ENCODE measurements at regions not wholly inside any gene's neighbourhood (a gene's known extent, or its start where the extent isn't known, plus 50 kb on each side); places are given as distances from the start of the nearest gene placed in this dataset.

DNA sequence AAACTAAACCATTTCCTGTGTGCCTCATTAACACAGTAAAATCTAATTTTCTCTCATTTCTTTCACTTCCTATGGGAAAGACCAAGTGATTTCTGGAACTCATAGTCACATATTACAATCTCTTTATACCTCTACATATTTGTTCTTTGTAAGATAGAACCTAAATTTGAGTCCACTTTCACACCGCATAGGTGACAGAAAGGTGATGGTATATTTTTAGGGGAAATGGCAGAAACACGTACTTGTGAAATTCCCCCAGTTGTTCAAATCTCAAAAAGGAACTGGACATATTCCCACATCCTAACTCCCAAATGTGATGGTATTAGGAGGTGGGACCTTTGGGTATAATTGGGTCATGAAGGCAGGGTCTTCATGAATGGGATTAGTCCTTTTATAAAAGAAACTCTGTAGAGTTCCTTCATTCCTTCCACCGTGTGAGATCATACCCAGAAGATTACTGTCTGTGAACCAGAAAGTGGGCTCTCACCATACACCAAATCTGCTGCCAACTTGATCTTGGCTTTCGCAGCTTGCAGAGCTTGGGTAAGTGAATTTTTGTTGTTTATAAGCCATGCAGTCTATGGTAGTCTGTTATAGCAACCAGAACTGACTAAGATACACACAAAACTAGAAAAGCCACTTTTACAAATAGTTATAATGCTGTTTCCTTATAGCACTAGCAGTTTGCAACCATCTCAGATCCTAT lies 542.1 kb downstream of the DSC3 start:
- no peak overlapping the region for H3K9ac ChIP-seq (ENCODE audit: insufficient read depth, low read depth, low read length)
- H4K20me1 ChIP-seq (ENCODE audit: insufficient read depth, low read length): no peaks in the 10 kb centered on the region
- CTCF ChIA-PET (ENCODE audit: low intra/inter-chr PET ratio, low total read pairs): no interaction called here
- no peak overlapping the region for H3K27ac ChIP-seq (ENCODE audit: extremely low read length, insufficient read depth, low read length)
- BruUV-seq (replicated peaks): no TSS peak
- no peaks in the 10 kb centered on the region for H3K4me1 ChIP-seq (ENCODE audit: insufficient read depth, low read length)
- no peaks in the 10 kb centered on the region for H3K9me3 ChIP-seq (ENCODE audit: low read length)
- H3K4me2 ChIP-seq (ENCODE audit: low read depth, low read length): no peak overlapping the region
- H3K79me2 ChIP-seq (ENCODE audit: insufficient read depth, low read length): no peaks in the 10 kb centered on the region
- FAIRE-seq (no peak), ATAC-seq (no peak), DNase-seq (ENCODE audit: low spot score) (no peak)
- no peaks in the 10 kb centered on the region for H3K27me3 ChIP-seq (ENCODE audit: control insufficient read depth in 1 of 2, insufficient read depth in 2 of 2, low read length in 2 of 2)
- no peak overlapping the region for H3K4me3 ChIP-seq (replicated peaks in 1 of 3; ENCODE audit: insufficient read depth in 1 of 3, low read depth in 2 of 3, low read length in 3 of 3)
- TF ChIP-seq RELA (CRISPR knock-in tag; IDR thresholded peaks at IDR 0.05) (no peak), ZNF207 (IDR thresholded peaks at IDR 0.05; ENCODE audit: borderline replicate concordance) (no peak), NKX3-1 (CRISPR knock-in tag; IDR thresholded peaks at IDR 0.05) (no peak), ZNF746 (CRISPR knock-in tag; IDR thresholded peaks at IDR 0.05) (no peak), LCORL (IDR thresholded peaks at IDR 0.05) (no peak), LCORL (CRISPR knock-in tag; IDR thresholded peaks at IDR 0.05) (no peak), ZNF350 (CRISPR knock-in tag; IDR thresholded peaks at IDR 0.05; ENCODE audit: borderline replicate concordance, low read depth) (no peak), TRIM24 (CRISPR knock-in tag; IDR thresholded peaks at IDR 0.05) (no peak), HMG20B (CRISPR knock-in tag; conservative IDR thresholded peaks at IDR 0.05) (no peak), GPN1 (CRISPR knock-in tag; IDR thresholded peaks at IDR 0.05; ENCODE audit: borderline replicate concordance) (no peak), GABPB1 (CRISPR knock-in tag; IDR thresholded peaks at IDR 0.05) (no peak), SIN3B (IDR thresholded peaks at IDR 0.05; ENCODE audit: low read length) (no peak), SMAD1 (CRISPR knock-in tag; IDR thresholded peaks at IDR 0.05; ENCODE audit: borderline replicate concordance, low read depth) (no peak), ZNF180 (CRISPR knock-in tag; IDR thresholded peaks at IDR 0.05; ENCODE audit: borderline replicate concordance, low read depth) (no peak), IRF2 (CRISPR knock-in tag; IDR thresholded peaks at IDR 0.05) (no peak), PHF8 (CRISPR knock-in tag; IDR thresholded peaks at IDR 0.05) (no peak), FOXP1 (IDR thresholded peaks at IDR 0.05) (no peak), FOXP1 (CRISPR knock-in tag; IDR thresholded peaks at IDR 0.05) (no peak), ZNF615 (CRISPR knock-in tag; IDR thresholded peaks at IDR 0.05; ENCODE audit: borderline replicate concordance) (no peak), ZNF205 (CRISPR knock-in tag; IDR thresholded peaks at IDR 0.05) (no peak)
- TF ChIP-seq, protein P1, sequence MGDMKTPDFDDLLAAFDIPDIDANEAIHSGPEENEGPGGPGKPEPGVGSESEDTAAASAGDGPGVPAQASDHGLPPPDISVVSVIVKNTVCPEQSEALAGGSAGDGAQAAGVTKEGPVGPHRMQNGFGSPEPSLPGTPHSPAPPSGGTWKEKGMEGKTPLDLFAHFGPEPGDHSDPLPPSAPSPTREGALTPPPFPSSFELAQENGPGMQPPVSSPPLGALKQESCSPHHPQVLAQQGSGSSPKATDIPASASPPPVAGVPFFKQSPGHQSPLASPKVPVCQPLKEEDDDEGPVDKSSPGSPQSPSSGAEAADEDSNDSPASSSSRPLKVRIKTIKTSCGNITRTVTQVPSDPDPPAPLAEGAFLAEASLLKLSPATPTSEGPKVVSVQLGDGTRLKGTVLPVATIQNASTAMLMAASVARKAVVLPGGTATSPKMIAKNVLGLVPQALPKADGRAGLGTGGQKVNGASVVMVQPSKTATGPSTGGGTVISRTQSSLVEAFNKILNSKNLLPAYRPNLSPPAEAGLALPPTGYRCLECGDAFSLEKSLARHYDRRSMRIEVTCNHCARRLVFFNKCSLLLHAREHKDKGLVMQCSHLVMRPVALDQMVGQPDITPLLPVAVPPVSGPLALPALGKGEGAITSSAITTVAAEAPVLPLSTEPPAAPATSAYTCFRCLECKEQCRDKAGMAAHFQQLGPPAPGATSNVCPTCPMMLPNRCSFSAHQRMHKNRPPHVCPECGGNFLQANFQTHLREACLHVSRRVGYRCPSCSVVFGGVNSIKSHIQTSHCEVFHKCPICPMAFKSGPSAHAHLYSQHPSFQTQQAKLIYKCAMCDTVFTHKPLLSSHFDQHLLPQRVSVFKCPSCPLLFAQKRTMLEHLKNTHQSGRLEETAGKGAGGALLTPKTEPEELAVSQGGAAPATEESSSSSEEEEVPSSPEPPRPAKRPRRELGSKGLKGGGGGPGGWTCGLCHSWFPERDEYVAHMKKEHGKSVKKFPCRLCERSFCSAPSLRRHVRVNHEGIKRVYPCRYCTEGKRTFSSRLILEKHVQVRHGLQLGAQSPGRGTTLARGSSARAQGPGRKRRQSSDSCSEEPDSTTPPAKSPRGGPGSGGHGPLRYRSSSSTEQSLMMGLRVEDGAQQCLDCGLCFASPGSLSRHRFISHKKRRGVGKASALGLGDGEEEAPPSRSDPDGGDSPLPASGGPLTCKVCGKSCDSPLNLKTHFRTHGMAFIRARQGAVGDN (CRISPR knock-in tag; IDR thresholded peaks at IDR 0.05): no peak
- TF ChIP-seq, protein P2, sequence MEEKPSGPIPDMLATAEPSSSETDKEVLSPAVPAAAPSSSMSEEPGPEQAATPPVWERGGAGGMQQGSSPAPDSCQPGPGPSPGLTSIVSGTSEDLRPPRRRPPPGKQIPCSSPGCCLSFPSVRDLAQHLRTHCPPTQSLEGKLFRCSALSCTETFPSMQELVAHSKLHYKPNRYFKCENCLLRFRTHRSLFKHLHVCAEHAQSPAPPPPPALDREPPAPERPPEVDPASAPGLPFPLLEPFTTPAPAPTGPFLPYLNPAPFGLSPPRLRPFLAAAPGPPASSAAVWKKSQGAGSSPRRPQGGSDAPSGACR (CRISPR knock-in tag; IDR thresholded peaks at IDR 0.05): no peak
- H2AFZ ChIP-seq (ENCODE audit: low read length): no peak overlapping the region
- POLR2A ChIA-PET: no interaction called here
- WGBS (ENCODE audit: low lambda C conversion rate): 36% methylated on average over 4 of the region's 4 CpGs
- no peaks in the 10 kb centered on the region for H3K36me3 ChIP-seq (replicated peaks in 1 of 2; ENCODE audit: control insufficient read depth in 1 of 2, insufficient read depth in 2 of 2, low read length in 2 of 2)
- intact Hi-C loops (cut with micrococcal nuclease; ENCODE audit: unreplicated experiment): no loop called here
- in situ Hi-C loops (cut with HindIII; ENCODE audit: extremely low pct_ligation_motif_present, low pct_unique_long_range_greater_than_20kb): no loop called here
